ENCODE measurements at regions not wholly inside any gene's neighbourhood (a gene's known extent, or its start where the extent isn't known, plus 50 kb on each side); places are given as distances from the start of the nearest gene placed in this dataset.
"Not testable (repeated sequence)": the region's sequence is repeated elsewhere in the genome, so short reads cannot be mapped to it uniquely, and the experiment has no call there.

- not testable (repeated sequence) for DNase-seq (ENCODE audit: low read depth)
Observed at GRCh38 chr16:21535201-21535600, 64.2 kb upstream of the METTL9 start.

GRCh38 chr16:21536740-21537139, 62.6 kb upstream of the METTL9 start:
- not testable (repeated sequence) for DNase-seq (ENCODE audit: low read depth)

GRCh38 chr16:21537598-21537997, 61.8 kb upstream of the METTL9 start:
- not testable (repeated sequence) for DNase-seq (ENCODE audit: low read depth)

- DNase-seq (ENCODE audit: low read depth): not testable (repeated sequence)
Observed at GRCh38 chr16:21539107-21539618, 60.2 kb upstream of the METTL9 start.

GRCh38 chr16:21540770-21541433, 58.5 kb upstream of the METTL9 start:
- peak; percentile 32 for DNase-seq (ENCODE audit: low read depth)

GRCh38 chr16:21541611-21542051, 57.7 kb upstream of the METTL9 start:
- DNase-seq (ENCODE audit: low read depth): not testable (repeated sequence)

GRCh38 chr16:21542075-21542474, 57.3 kb upstream of the METTL9 start:
- DNase-seq (ENCODE audit: low read depth): not testable (repeated sequence)

GRCh38 chr16:21542491-21543124, 56.8 kb upstream of the METTL9 start:
- DNase-seq (ENCODE audit: low read depth): not testable (repeated sequence)

GRCh38 chr16:21543151-21543836, 56.1 kb upstream of the METTL9 start:
- DNase-seq (ENCODE audit: low read depth): not testable (repeated sequence)

- not testable (repeated sequence) for DNase-seq (ENCODE audit: low read depth)
Observed at GRCh38 chr16:21545664-21546326, 53.6 kb upstream of the METTL9 start.

GRCh38 chr16:21549396-21549795, 50.0 kb upstream of the METTL9 start:
- not testable (repeated sequence) for DNase-seq (ENCODE audit: low read depth)
